ENCODE measurements at regions not wholly inside any gene's neighbourhood (a gene's known extent, or its start where the extent isn't known, plus 50 kb on each side); places are given as distances from the start of the nearest gene placed in this dataset.
"Not testable (repeated sequence)": the region's sequence is repeated elsewhere in the genome, so short reads cannot be mapped to it uniquely, and the experiment has no call there.

GRCh38 chr3:18223571-18223970, 201.6 kb downstream of the SATB1 start:
- Histone ChIP-seq H3K27me3 (ENCODE audit: control insufficient read depth in 1 of 2, insufficient read depth in 2 of 2, low read length in 2 of 2) (no peaks in the 10 kb centered on the region), H3K4me3 (ENCODE audit: low read depth in 1 of 2, low read length in 2 of 2) (no peak overlapping the region), H3K27ac (ENCODE audit: low read depth, low read length) (no peak overlapping the region), H3K36me3 (ENCODE audit: control insufficient read depth in 1 of 2, insufficient read depth in 2 of 2, low read length in 2 of 2) (no peaks in the 10 kb centered on the region), H3K9ac (ENCODE audit: low read depth in 1 of 2, low read length in 2 of 2) (no peak overlapping the region), H3K4me1 (ENCODE audit: control insufficient read depth in 1 of 2, insufficient read depth in 2 of 2, low read length in 2 of 2) (no peaks in the 10 kb centered on the region), H3K9me3 (ENCODE audit: control insufficient read depth in 1 of 2, low read length in 2 of 2) (no peaks in the 10 kb centered on the region)

- H3K27ac ChIP-seq (ENCODE audit: low read depth, low read length), result no peak overlapping the region
- no peaks in the 10 kb centered on the region for H3K4me1 ChIP-seq (ENCODE audit: control insufficient read depth in 1 of 2, insufficient read depth in 2 of 2, low read length in 2 of 2)
- no peak overlapping the region for H3K4me3 ChIP-seq (ENCODE audit: low read depth in 1 of 2, low read length in 2 of 2)
- H3K36me3 ChIP-seq (ENCODE audit: control insufficient read depth in 1 of 2, insufficient read depth in 2 of 2, low read length in 2 of 2), result no peaks in the 10 kb centered on the region
- no peaks in the 10 kb centered on the region for H3K27me3 ChIP-seq (ENCODE audit: control insufficient read depth in 1 of 2, insufficient read depth in 2 of 2, low read length in 2 of 2)
- no peaks in the 10 kb centered on the region for H3K9me3 ChIP-seq (ENCODE audit: control insufficient read depth in 1 of 2, low read length in 2 of 2)
- no peak overlapping the region for H3K9ac ChIP-seq (ENCODE audit: low read depth in 1 of 2, low read length in 2 of 2)
These were observed 202.5 kb downstream of the SATB1 start for GRCh38 chr3:18222686-18223085.

- Histone ChIP-seq H3K4me3 (ENCODE audit: low read depth in 1 of 2, low read length in 2 of 2) (no peak overlapping the region), H3K9me3 (ENCODE audit: control insufficient read depth in 1 of 2, low read length in 2 of 2) (no peaks in the 10 kb centered on the region), H3K4me1 (ENCODE audit: control insufficient read depth in 1 of 2, insufficient read depth in 2 of 2, low read length in 2 of 2) (no peaks in the 10 kb centered on the region), H3K36me3 (ENCODE audit: control insufficient read depth in 1 of 2, insufficient read depth in 2 of 2, low read length in 2 of 2) (no peaks in the 10 kb centered on the region), H3K9ac (ENCODE audit: low read depth in 1 of 2, low read length in 2 of 2) (no peak overlapping the region), H3K27ac (ENCODE audit: low read depth, low read length) (no peak overlapping the region), H3K27me3 (ENCODE audit: control insufficient read depth in 1 of 2, insufficient read depth in 2 of 2, low read length in 2 of 2) (no peaks in the 10 kb centered on the region)
These were observed 207.5 kb downstream of the SATB1 start for GRCh38 chr3:18217507-18218174.

GRCh38 chr3:18216996-18217395, 208.1 kb downstream of the SATB1 start:
- Histone ChIP-seq H3K4me3 (ENCODE audit: low read depth in 1 of 2, low read length in 2 of 2) (no peak overlapping the region), H3K9me3 (ENCODE audit: control insufficient read depth in 1 of 2, low read length in 2 of 2) (no peaks in the 10 kb centered on the region), H3K27me3 (ENCODE audit: control insufficient read depth in 1 of 2, insufficient read depth in 2 of 2, low read length in 2 of 2) (no peaks in the 10 kb centered on the region), H3K27ac (ENCODE audit: low read depth, low read length) (no peak overlapping the region), H3K4me1 (ENCODE audit: control insufficient read depth in 1 of 2, insufficient read depth in 2 of 2, low read length in 2 of 2) (no peaks in the 10 kb centered on the region), H3K9ac (ENCODE audit: low read depth in 1 of 2, low read length in 2 of 2) (no peak overlapping the region), H3K36me3 (ENCODE audit: control insufficient read depth in 1 of 2, insufficient read depth in 2 of 2, low read length in 2 of 2) (no peaks in the 10 kb centered on the region)

GRCh38 chr3:18215639-18216038, 209.5 kb downstream of the SATB1 start:
- no peak overlapping the region for H3K27ac ChIP-seq (ENCODE audit: low read depth, low read length)
- no peaks in the 10 kb centered on the region for H3K4me1 ChIP-seq (ENCODE audit: control insufficient read depth in 1 of 2, insufficient read depth in 2 of 2, low read length in 2 of 2)
- no peak overlapping the region for H3K9ac ChIP-seq (ENCODE audit: low read depth in 1 of 2, low read length in 2 of 2)
- no peak overlapping the region for H3K4me3 ChIP-seq (ENCODE audit: low read depth in 1 of 2, low read length in 2 of 2)
- no peaks in the 10 kb centered on the region for H3K27me3 ChIP-seq (ENCODE audit: control insufficient read depth in 1 of 2, insufficient read depth in 2 of 2, low read length in 2 of 2)
- no peaks in the 10 kb centered on the region for H3K9me3 ChIP-seq (ENCODE audit: control insufficient read depth in 1 of 2, low read length in 2 of 2)
- H3K36me3 ChIP-seq (ENCODE audit: control insufficient read depth in 1 of 2, insufficient read depth in 2 of 2, low read length in 2 of 2), result no peaks in the 10 kb centered on the region

GRCh38 chr3:18211116-18211515, 214.0 kb downstream of the SATB1 start:
- no peak overlapping the region for H3K4me3 ChIP-seq (ENCODE audit: low read depth in 1 of 2, low read length in 2 of 2)
- no peaks in the 10 kb centered on the region for H3K9me3 ChIP-seq (ENCODE audit: control insufficient read depth in 1 of 2, low read length in 2 of 2)
- no peaks in the 10 kb centered on the region for H3K36me3 ChIP-seq (ENCODE audit: control insufficient read depth in 1 of 2, insufficient read depth in 2 of 2, low read length in 2 of 2)
- H3K4me1 ChIP-seq (ENCODE audit: control insufficient read depth in 1 of 2, insufficient read depth in 2 of 2, low read length in 2 of 2), result no peaks in the 10 kb centered on the region
- H3K27ac ChIP-seq (ENCODE audit: low read depth, low read length), result no peak overlapping the region
- no peaks in the 10 kb centered on the region for H3K27me3 ChIP-seq (ENCODE audit: control insufficient read depth in 1 of 2, insufficient read depth in 2 of 2, low read length in 2 of 2)
- H3K9ac ChIP-seq (ENCODE audit: low read depth in 1 of 2, low read length in 2 of 2), result no peak overlapping the region

- Histone ChIP-seq H3K36me3 (ENCODE audit: control insufficient read depth in 1 of 2, insufficient read depth in 2 of 2, low read length in 2 of 2) (no peaks in the 10 kb centered on the region), H3K27me3 (ENCODE audit: control insufficient read depth in 1 of 2, insufficient read depth in 2 of 2, low read length in 2 of 2) (no peaks in the 10 kb centered on the region), H3K9me3 (ENCODE audit: control insufficient read depth in 1 of 2, low read length in 2 of 2) (no peaks in the 10 kb centered on the region), H3K27ac (ENCODE audit: low read depth, low read length) (no peak overlapping the region), H3K4me3 (ENCODE audit: low read depth in 1 of 2, low read length in 2 of 2) (no peak overlapping the region), H3K9ac (ENCODE audit: low read depth in 1 of 2, low read length in 2 of 2) (no peak overlapping the region), H3K4me1 (ENCODE audit: control insufficient read depth in 1 of 2, insufficient read depth in 2 of 2, low read length in 2 of 2) (no peaks in the 10 kb centered on the region)
These were observed 216.3 kb downstream of the SATB1 start for GRCh38 chr3:18208856-18209255.

- H3K9me3 ChIP-seq (ENCODE audit: control insufficient read depth in 1 of 2, low read length in 2 of 2), result no peaks in the 10 kb centered on the region
- H3K27ac ChIP-seq (ENCODE audit: low read depth, low read length), result no peak overlapping the region
- H3K4me1 ChIP-seq (ENCODE audit: control insufficient read depth in 1 of 2, insufficient read depth in 2 of 2, low read length in 2 of 2), result no peaks in the 10 kb centered on the region
- H3K36me3 ChIP-seq (ENCODE audit: control insufficient read depth in 1 of 2, insufficient read depth in 2 of 2, low read length in 2 of 2), result no peaks in the 10 kb centered on the region
- H3K9ac ChIP-seq (ENCODE audit: low read depth in 1 of 2, low read length in 2 of 2), result no peak overlapping the region
- H3K4me3 ChIP-seq (ENCODE audit: low read depth in 1 of 2, low read length in 2 of 2), result no peak overlapping the region
- H3K27me3 ChIP-seq (ENCODE audit: control insufficient read depth in 1 of 2, insufficient read depth in 2 of 2, low read length in 2 of 2), result no peaks in the 10 kb centered on the region
These were observed 217.0 kb downstream of the SATB1 start for GRCh38 chr3:18208091-18208490.

- H3K27ac ChIP-seq (ENCODE audit: low read depth, low read length), result no peak overlapping the region
- H3K9ac ChIP-seq (ENCODE audit: low read depth in 1 of 2, low read length in 2 of 2), result no peak overlapping the region
- no peaks in the 10 kb centered on the region for H3K27me3 ChIP-seq (ENCODE audit: control insufficient read depth in 1 of 2, insufficient read depth in 2 of 2, low read length in 2 of 2)
- H3K4me3 ChIP-seq (ENCODE audit: low read depth in 1 of 2, low read length in 2 of 2), result no peak overlapping the region
- H3K36me3 ChIP-seq (ENCODE audit: control insufficient read depth in 1 of 2, insufficient read depth in 2 of 2, low read length in 2 of 2), result no peaks in the 10 kb centered on the region
- H3K9me3 ChIP-seq (ENCODE audit: control insufficient read depth in 1 of 2, low read length in 2 of 2), result no peaks in the 10 kb centered on the region
- no peaks in the 10 kb centered on the region for H3K4me1 ChIP-seq (ENCODE audit: control insufficient read depth in 1 of 2, insufficient read depth in 2 of 2, low read length in 2 of 2)
These were observed 217.9 kb downstream of the SATB1 start for GRCh38 chr3:18207226-18207625.

- not testable (repeated sequence) for H3K9ac ChIP-seq (ENCODE audit: low read depth in 1 of 2, low read length in 2 of 2); H3K27me3 ChIP-seq (ENCODE audit: control insufficient read depth in 1 of 2, insufficient read depth in 2 of 2, low read length in 2 of 2)
These were observed 219.4 kb downstream of the SATB1 start for GRCh38 chr3:18205701-18206100.

GRCh38 chr3:18201315-18201714, 223.8 kb downstream of the SATB1 start:
- H3K27ac ChIP-seq (ENCODE audit: low read depth, low read length), result no peak overlapping the region
- no peak overlapping the region for H3K9ac ChIP-seq (ENCODE audit: low read depth in 1 of 2, low read length in 2 of 2)

More at GRCh38 chr3:18205701-18206100, 219.4 kb downstream of the SATB1 start:
- H3K4me3 ChIP-seq (ENCODE audit: low read depth in 1 of 2, low read length in 2 of 2); H3K4me1 ChIP-seq (ENCODE audit: control insufficient read depth in 1 of 2, insufficient read depth in 2 of 2, low read length in 2 of 2); H3K36me3 ChIP-seq (ENCODE audit: control insufficient read depth in 1 of 2, insufficient read depth in 2 of 2, low read length in 2 of 2); H3K9me3 ChIP-seq (ENCODE audit: control insufficient read depth in 1 of 2, low read length in 2 of 2); H3K27ac ChIP-seq (ENCODE audit: low read depth, low read length): not testable (repeated sequence)

More at GRCh38 chr3:18201315-18201714, 223.8 kb downstream of the SATB1 start:
- no peaks in the 10 kb centered on the region for H3K4me1 ChIP-seq (ENCODE audit: control insufficient read depth in 1 of 2, insufficient read depth in 2 of 2, low read length in 2 of 2)
- no peaks in the 10 kb centered on the region for H3K27me3 ChIP-seq (ENCODE audit: control insufficient read depth in 1 of 2, insufficient read depth in 2 of 2, low read length in 2 of 2)
- no peaks in the 10 kb centered on the region for H3K9me3 ChIP-seq (ENCODE audit: control insufficient read depth in 1 of 2, low read length in 2 of 2)
- H3K36me3 ChIP-seq (ENCODE audit: control insufficient read depth in 1 of 2, insufficient read depth in 2 of 2, low read length in 2 of 2), result no peaks in the 10 kb centered on the region
- H3K4me3 ChIP-seq (ENCODE audit: low read depth in 1 of 2, low read length in 2 of 2), result no peak overlapping the region
